ENCODE measurements at regions not wholly inside any gene's neighbourhood (a gene's known extent, or its start where the extent isn't known, plus 50 kb on each side); places are given as distances from the start of the nearest gene placed in this dataset.
"Not testable (repeated sequence)": the region's sequence is repeated elsewhere in the genome, so short reads cannot be mapped to it uniquely, and the experiment has no call there.

DNA sequence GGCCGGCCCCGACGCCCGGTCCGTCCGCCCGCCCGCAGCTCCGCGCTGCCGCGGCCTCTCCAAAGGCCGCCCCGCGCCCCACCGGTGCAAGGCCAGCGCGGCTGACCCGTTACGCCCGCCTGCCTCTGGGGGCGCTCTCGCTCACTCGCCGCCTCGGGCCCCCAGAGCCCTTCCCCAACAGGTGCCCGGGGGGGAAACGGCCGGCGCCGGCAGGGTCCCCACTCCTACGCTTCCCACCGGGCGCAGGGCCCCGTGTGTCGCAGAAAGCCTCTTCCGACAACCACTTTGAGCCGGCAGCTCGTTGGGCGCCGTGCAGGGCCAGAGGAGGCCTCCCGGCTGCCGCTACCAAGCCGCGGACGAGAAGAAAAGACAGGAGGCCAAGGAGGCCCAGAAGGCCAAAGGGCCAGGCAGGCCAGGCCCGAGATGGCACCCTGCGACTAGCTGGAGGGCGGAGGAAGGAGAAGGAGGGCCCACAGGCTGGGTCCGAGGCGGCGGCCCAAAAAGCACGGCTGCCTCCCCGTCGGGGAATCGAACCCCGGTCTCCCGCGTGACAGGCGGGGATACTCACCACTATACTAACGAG lies 64.9 kb upstream of the FCGR2A start:
- Histone ChIP-seq H3K4me1 (no peaks in the 10 kb centered on the region), H3K27me3 (no peaks in the 10 kb centered on the region), H3K4me3 (peak overlapping the region; percentile 58 to 70), H3K9me3 (no peaks in the 10 kb centered on the region), H3K27ac (peak overlapping the region in 1 of 2 donors; percentile 79), H3K36me3 (ENCODE audit: low read depth, missing control alignments) (no peaks in the 10 kb centered on the region)
- DNase-seq, result peak; percentile 70
- intact Hi-C loops (cut with DNase I; ENCODE audit: low total_unique reads), result no loop called here
- TF ChIP-seq, protein P1, sequence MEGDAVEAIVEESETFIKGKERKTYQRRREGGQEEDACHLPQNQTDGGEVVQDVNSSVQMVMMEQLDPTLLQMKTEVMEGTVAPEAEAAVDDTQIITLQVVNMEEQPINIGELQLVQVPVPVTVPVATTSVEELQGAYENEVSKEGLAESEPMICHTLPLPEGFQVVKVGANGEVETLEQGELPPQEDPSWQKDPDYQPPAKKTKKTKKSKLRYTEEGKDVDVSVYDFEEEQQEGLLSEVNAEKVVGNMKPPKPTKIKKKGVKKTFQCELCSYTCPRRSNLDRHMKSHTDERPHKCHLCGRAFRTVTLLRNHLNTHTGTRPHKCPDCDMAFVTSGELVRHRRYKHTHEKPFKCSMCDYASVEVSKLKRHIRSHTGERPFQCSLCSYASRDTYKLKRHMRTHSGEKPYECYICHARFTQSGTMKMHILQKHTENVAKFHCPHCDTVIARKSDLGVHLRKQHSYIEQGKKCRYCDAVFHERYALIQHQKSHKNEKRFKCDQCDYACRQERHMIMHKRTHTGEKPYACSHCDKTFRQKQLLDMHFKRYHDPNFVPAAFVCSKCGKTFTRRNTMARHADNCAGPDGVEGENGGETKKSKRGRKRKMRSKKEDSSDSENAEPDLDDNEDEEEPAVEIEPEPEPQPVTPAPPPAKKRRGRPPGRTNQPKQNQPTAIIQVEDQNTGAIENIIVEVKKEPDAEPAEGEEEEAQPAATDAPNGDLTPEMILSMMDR (IDR thresholded peaks at IDR 0.05), result peak in 2 of 3 experiments; percentile 23 to 58
- TF ChIP-seq POLR2A (IDR thresholded peaks at IDR 0.05), result no peak
- 0% methylated on average over 36 of the region's 61 CpGs; no CpG with 5 or more reads in 1 of the 2 donors for WGBS, 2 donors

DNA sequence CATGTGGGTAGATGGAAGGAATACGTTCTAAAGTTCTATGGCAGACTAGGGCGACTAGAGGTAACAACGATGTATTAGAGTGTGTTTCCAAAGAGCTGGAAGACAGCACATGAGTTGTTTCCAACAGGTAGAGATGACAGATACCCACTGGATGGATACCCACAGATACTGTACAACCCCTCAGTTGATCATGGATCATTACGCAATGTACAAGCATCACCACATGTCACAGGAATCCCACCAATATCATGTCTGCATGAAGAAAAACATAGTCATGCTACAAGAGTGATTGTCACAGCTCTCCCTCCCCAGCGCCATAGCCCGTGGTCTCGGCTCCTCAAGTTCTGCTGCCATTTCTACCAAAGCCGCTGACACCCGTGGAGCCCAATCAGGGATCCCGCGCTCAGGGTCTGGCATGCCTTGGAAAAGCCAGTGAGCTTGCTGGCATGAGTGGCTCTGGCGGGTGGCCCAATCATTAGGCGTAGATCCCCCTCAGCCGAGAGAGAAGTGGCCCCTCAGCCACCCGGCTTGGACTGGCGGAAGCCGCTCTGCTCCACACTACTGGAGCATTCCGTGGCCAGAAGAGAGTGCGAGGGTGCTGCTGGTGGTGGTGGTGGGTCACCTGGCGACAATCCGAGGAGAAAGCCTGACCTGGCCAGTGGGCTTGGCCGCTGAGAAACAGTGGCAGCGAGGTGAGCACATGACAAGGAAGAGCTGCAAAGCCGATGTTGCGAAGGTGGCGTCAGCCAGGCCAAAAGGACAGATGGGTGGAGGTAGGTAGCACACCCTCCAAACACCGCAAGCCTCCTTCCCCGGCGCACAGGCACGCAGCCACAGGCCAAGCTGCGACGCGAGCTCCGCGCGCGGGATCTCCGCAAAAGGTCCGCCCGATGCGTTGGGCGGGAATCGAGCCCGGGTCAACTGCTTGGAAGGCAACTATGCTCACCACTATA lies 65.7 kb upstream of the FCGR2A start:
- H3K4me3 ChIP-seq, result peak overlapping the region in 1 of 2 donors; percentile 44
- 16 to 26% methylated on average over 40 to 44 of the region's 44 CpGs for WGBS, 2 donors
- no peaks in the 10 kb centered on the region for H3K36me3 ChIP-seq (ENCODE audit: low read depth, missing control alignments)
- intact Hi-C loops (cut with DNase I; ENCODE audit: low total_unique reads), result no loop called here
- no peak overlapping the region for H3K27ac ChIP-seq
- TF ChIP-seq POLR2A (IDR thresholded peaks at IDR 0.05), result no peak
- TF ChIP-seq, protein P1 (IDR thresholded peaks at IDR 0.05), result no peak
- no peaks in the 10 kb centered on the region for H3K4me1 ChIP-seq
- H3K9me3 ChIP-seq, result no peaks in the 10 kb centered on the region
- peak; percentile 20 for DNase-seq
- H3K27me3 ChIP-seq, result no peaks in the 10 kb centered on the region

DNA sequence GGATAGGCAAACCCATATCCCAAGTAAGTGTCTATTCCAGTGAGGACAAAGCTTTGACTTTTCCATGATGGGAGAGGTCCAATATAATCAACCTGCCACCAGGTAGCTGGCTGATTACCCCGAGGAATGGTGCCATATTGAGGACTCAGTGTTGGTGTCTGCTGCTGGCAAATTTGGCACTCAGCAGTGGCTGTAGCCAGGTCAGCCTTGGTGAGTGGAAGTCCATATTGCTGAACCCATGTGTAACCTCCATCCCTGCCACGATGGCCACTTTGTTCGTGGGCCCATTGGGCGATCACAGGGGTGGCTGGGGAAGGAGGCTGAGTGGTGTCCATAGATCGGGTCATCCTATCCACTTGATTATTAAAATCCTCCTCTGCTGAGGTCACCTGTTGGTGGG lies 65.5 kb upstream of the CFAP126 start:
- H3K27me3 ChIP-seq; H3K9me3 ChIP-seq; H3K36me3 ChIP-seq (ENCODE audit: low read depth, missing control alignments); H3K4me1 ChIP-seq; H3K27ac ChIP-seq; H3K4me3 ChIP-seq; intact Hi-C loops (cut with DNase I; ENCODE audit: low total_unique reads); DNase-seq: not testable (repeated sequence)
- WGBS, 2 donors, result 84 to 97% methylated on average over 5 of the region's 5 CpGs

DNA sequence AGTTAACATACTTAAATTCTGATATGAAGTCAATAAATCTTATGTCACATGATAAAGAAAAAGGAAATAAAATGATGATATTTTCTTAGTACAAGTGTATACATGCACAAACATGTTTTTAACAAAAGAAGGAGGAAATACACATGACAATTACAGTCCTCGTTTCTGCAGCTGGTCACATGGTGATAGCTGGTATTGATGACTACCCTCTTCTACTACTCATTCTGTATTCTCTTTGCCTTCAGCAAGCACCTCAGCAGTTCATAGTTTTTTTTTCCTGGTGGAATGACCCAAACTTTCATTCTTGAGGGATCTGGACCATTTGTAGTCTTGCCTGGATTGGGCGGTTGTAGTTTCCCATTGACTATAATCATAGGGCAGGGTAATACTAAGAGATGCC lies 64.4 kb upstream of the CFAP126 start:
- Histone ChIP-seq H3K9me3 (no peaks in the 10 kb centered on the region), H3K4me3 (no peak overlapping the region), H3K27me3 (no peaks in the 10 kb centered on the region), H3K36me3 (ENCODE audit: low read depth, missing control alignments) (no peaks in the 10 kb centered on the region), H3K27ac (no peak overlapping the region), H3K4me1 (no peaks in the 10 kb centered on the region)
- intact Hi-C loops (cut with DNase I; ENCODE audit: low total_unique reads), result no loop called here
- 85 to 88% methylated on average over 2 of the region's 2 CpGs for WGBS, 2 donors
- TF ChIP-seq, protein P1 (IDR thresholded peaks at IDR 0.05), result no peak
- no peak for TF ChIP-seq POLR2A (IDR thresholded peaks at IDR 0.05)
- no peak for DNase-seq

DNA sequence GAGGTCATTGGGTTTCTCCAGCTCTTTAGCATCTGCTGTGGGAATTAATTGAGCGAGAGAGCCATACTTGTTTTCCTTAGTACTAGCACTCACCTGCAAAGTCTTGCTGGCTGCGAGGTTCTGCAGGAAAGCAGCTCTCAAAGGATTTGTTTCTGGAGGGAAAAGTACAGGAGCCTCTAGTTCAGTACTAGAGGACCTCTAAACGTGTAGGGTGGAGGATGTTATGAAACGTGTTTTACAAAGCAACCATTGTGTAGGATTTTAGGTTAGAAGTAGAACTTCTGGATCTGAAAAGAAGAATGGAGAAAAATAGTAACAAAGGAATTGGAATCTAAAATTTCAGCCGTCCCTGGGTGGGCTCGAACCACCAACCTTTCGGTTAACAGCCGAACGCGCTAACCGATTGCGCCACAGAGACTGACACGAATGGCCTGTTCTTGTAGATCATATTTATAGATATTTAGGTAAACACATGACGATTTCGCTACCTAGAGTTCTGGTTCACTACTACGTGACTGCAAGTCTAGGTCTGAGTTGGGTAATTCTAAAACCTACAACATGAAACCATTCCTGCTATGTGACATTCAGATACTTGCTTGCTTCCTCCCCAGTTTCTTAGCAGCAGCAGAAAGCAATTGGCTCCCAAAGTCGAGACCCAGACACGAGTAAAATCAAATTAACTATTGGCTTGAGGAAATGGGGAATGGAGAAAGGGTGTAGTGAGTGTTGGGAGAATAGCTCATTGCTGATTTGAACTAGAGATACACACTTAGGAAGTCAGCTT lies 60.2 kb upstream of the CFAP126 start:
- intact Hi-C loops (cut with DNase I; ENCODE audit: low total_unique reads), result no loop called here
- no peaks in the 10 kb centered on the region for H3K27me3 ChIP-seq

DNA sequence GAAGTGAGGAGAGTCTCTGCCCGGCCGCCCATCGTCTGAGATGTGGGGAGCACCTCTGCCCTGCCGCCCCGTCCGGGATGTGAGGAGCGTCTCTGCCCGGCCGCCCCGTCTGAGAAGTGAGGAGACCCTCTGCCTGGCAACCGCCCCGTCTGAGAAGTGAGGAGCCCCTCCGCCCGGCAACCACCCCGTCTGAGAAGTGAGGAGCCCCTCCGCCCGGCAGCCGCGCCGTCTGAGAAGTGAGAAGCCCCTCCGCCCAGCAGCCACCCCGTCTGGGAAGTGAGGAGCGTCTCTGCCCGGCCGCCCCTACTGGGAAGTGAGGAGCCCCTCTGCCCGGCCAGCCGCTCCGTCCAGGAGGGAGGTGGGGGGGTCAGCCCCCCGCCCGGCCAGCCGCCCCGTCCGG lies 55.2 kb upstream of the CFAP126 start:
- H3K27me3 ChIP-seq; DNase-seq; H3K4me1 ChIP-seq; intact Hi-C loops (cut with DNase I; ENCODE audit: low total_unique reads); H3K4me3 ChIP-seq; H3K36me3 ChIP-seq (ENCODE audit: low read depth, missing control alignments); H3K27ac ChIP-seq; H3K9me3 ChIP-seq: not testable (repeated sequence)
- WGBS, 2 donors, result 38 to 81% methylated on average over 3 to 10 of the region's 33 CpGs

More for the DNA sequence above, 60.2 kb upstream of the CFAP126 start:
- DNase-seq, result no peak
- Histone ChIP-seq H3K4me1 (no peaks in the 10 kb centered on the region), H3K36me3 (ENCODE audit: low read depth, missing control alignments) (no peaks in the 10 kb centered on the region), H3K4me3 (no peak overlapping the region), H3K27ac (no peak overlapping the region), H3K9me3 (no peaks in the 10 kb centered on the region)
- 37 to 46% methylated on average over 18 of the region's 18 CpGs for WGBS, 2 donors
- TF ChIP-seq, protein P1 (IDR thresholded peaks at IDR 0.05), result no peak
- no peak for TF ChIP-seq POLR2A (IDR thresholded peaks at IDR 0.05)

Data from testis (tissue), 2 donors.